Esophagus muscularis mucosa (tissue), 4 donors: ENCODE measurements at regions not wholly inside any gene's neighbourhood (a gene's known extent, or its start where the extent isn't known, plus 50 kb on each side); places are given as distances from the start of the nearest gene placed in this dataset.

ENCODE experiments used
- DNase-seq: peaks from one replicate; pipeline ENCODE4 v3.0.0-alpha.2; 2017; ENCODE audit errors: extremely low spot score
- H3K27ac ChIP-seq, 4 donors: fragments of 200-600 bp; sonication (generic); replicated peaks in 1 of 4; 1 replicate in 3 of 4; 2 replicates in 1 of 4; pipeline ENCODE4 v1.5.1; 2016 to 2019; ENCODE audit warnings: mild to moderate bottlenecking in 1 of 4
- H3K27me3 ChIP-seq, 4 donors: fragments of 200-600 bp; sonication (generic); one replicate each; pipeline versions ENCODE4 v1.5.1 to v1.6.0; 2016 to 2019
- H3K36me3 ChIP-seq, 4 donors: fragments of 200-600 bp; sonication (generic); one replicate each; pipeline ENCODE4 v1.5.1; 2016 to 2019
- H3K4me1 ChIP-seq, 4 donors: fragments of 200-600 bp; sonication (generic); one replicate each; pipeline ENCODE4 v1.5.1; 2016 to 2019
- H3K4me3 ChIP-seq, 4 donors: fragments of 200-600 bp; sonication (generic); 1 replicate in 2 of 4; 2 replicates in 2 of 4; pipeline ENCODE4 v1.5.1; 2016 to 2019; ENCODE audit warnings: mild to moderate bottlenecking in 4 of 4, moderate library complexity in 1 of 4
- H3K9me3 ChIP-seq, 4 donors: fragments of 200-600 bp; sonication (generic); 1 replicate in 3 of 4; 2 replicates in 1 of 4; pipeline ENCODE4 v1.5.1; 2016 to 2019
- CTCF ChIP-seq, 3 experiments: fragments of 200-600 bp in 2 of 3; fragments of 450-650 bp in 1 of 3; sonication (generic) in 2 of 3; IDR thresholded peaks; one replicate each; pipeline ENCODE4 v1.5.1; 2017 to 2019; ENCODE audit warnings: antibody characterized with exemption in 3 of 3, mild to moderate bottlenecking in 2 of 3, moderate library complexity in 1 of 3
- EP300 ChIP-seq: sonication (generic); formaldehyde crosslinking; IDR thresholded peaks from one replicate; pipeline ENCODE4 v1.6.1; 2017; ENCODE audit warnings: antibody characterized with exemption
- POLR2A ChIP-seq: fragments of 450-650 bp; IDR thresholded peaks from one replicate; pipeline ENCODE4 v1.6.1; 2017; ENCODE audit warnings: antibody characterized with exemption, moderate library complexity, mild to moderate bottlenecking, low read depth
- POLR2AphosphoS5 ChIP-seq, 2 donors: sonication (generic); formaldehyde crosslinking; IDR thresholded peaks; one replicate each; pipeline ENCODE4 v1.6.1; 2017; ENCODE audit warnings: antibody characterized with exemption in 2 of 2
- WGBS: methylation state at CpG from one replicate; pipeline ENCODE4 v1.1.5; 2018; 5-methylcytosine and 5-hydroxymethylcytosine counted together
- intact Hi-C: fragments of 100-400 bp; cut with DNase I; formaldehyde crosslinking; loops from one replicate; pipeline ENCODE4 v1.15.1; 2023

GRCh38 chr5:41617843-41618515 is 107.6 kb upstream of the PLCXD3 start:
- Histone ChIP-seq H3K9me3 (no peaks in the 10 kb centered on the region), H3K27ac (no peak overlapping the region), H3K27me3 (no peaks in the 10 kb centered on the region), H3K4me3 (no peak overlapping the region), H3K36me3 (no peaks in the 10 kb centered on the region), H3K4me1 (no peaks in the 10 kb centered on the region)
- intact Hi-C loops, result no loop called here
- DNase-seq, result no peak
- 82% methylated on average over 2 of the region's 2 CpGs for WGBS
- TF ChIP-seq POLR2AphosphoS5 (IDR thresholded peaks at IDR 0.05) (no peak), POLR2A (no peak), CTCF (IDR thresholded peaks at IDR 0.05) (no peak), EP300 (no peak)

GRCh38 chr5:41610386-41610785 is 100.0 kb upstream of the PLCXD3 start:
- Histone ChIP-seq H3K27ac (no peak overlapping the region), H3K36me3 (no peaks in the 10 kb centered on the region), H3K4me3 (no peak overlapping the region), H3K9me3 (no peaks in the 10 kb centered on the region), H3K27me3 (no peaks in the 10 kb centered on the region), H3K4me1 (no peaks in the 10 kb centered on the region)
- intact Hi-C loops, result no loop called here
- DNase-seq, result no peak
- TF ChIP-seq POLR2A (no peak), EP300 (no peak), POLR2AphosphoS5 (IDR thresholded peaks at IDR 0.05) (no peak), CTCF (IDR thresholded peaks at IDR 0.05) (no peak)
- 55% methylated on average over 1 of the region's 1 CpG for WGBS

GRCh38 chr5:41600731-41601130 is 90.3 kb upstream of the PLCXD3 start:
- no peak for DNase-seq
- no peak overlapping the region for H3K4me3 ChIP-seq
- no peaks in the 10 kb centered on the region for H3K27me3 ChIP-seq
- no peak overlapping the region for H3K27ac ChIP-seq
- no peaks in the 10 kb centered on the region for H3K36me3 ChIP-seq
- no peaks in the 10 kb centered on the region for H3K9me3 ChIP-seq
- no peaks in the 10 kb centered on the region for H3K4me1 ChIP-seq
- intact Hi-C loops, result no loop called here
- no peak for TF ChIP-seq EP300
- no peak for TF ChIP-seq POLR2AphosphoS5 (IDR thresholded peaks at IDR 0.05)
- TF ChIP-seq POLR2A, result no peak
- TF ChIP-seq CTCF (IDR thresholded peaks at IDR 0.05), result no peak
- 35% methylated on average over 2 of the region's 2 CpGs for WGBS

GRCh38 chr5:41598011-41598410 is 87.6 kb upstream of the PLCXD3 start:
- no peaks in the 10 kb centered on the region for H3K4me1 ChIP-seq
- intact Hi-C loops, result no loop called here
- no peak for DNase-seq

More at GRCh38 chr5:41598011-41598410, 87.6 kb upstream of the PLCXD3 start:
- Histone ChIP-seq H3K4me3 (no peak overlapping the region), H3K27ac (no peak overlapping the region), H3K27me3 (no peaks in the 10 kb centered on the region), H3K36me3 (no peaks in the 10 kb centered on the region), H3K9me3 (no peaks in the 10 kb centered on the region)
- TF ChIP-seq POLR2A (no peak), EP300 (no peak), POLR2AphosphoS5 (IDR thresholded peaks at IDR 0.05) (no peak), CTCF (IDR thresholded peaks at IDR 0.05) (no peak)
